GM18858 (cell line): ENCODE measurements at regions not wholly inside any gene's neighbourhood (a gene's known extent, or its start where the extent isn't known, plus 50 kb on each side); places are given as distances from the start of the nearest gene placed in this dataset.
"Not testable (repeated sequence)": the region's sequence is repeated elsewhere in the genome, so short reads cannot be mapped to it uniquely, and the experiment has no call there.

Source experiments
- ATAC-seq: cut with Tn5 transposase; IDR thresholded peaks from one replicate; pipeline ENCODE4 v1.9.1; 2021; ENCODE audit not compliant: unreplicated experiment

DNA sequence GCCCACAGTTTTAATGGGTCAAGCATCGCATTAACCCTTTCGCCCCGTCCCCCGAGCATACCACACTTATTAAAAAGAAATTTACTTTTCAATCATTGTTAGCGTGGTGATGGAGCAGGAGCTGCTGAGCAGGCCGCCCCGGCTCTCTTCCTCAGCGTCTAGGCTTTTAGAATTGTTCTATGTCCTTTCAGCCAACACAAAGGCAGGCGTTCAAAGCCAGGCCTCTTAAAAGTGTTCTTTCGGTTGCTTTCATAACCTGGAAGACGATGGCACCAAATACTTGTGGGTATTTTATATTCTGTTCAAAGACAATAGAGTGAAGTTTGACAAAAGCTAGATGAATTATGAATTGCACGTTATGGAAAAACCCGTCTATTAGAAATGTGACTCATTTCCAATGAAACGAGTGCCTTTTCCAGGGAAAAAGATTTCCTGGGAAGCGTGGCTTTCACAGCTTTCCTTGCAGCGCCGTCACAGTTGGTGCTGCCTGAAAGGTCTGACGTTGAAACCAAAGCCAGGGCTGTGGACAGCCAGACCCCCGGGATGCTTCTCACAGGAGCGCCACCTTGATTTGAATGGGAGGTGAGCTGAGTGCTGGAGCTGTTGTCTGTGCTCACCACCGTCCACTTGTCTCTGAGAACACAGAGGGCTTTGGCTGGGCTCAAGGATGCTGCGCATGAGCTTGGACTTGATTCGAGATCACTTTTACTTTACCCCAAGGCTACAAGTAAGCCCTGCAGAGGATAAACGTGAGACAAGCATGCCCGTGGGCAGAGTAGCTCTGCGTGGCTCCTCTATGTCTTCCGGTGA lies 78.8 kb downstream of the SOX1 start:
- ATAC-seq: no peak

DNA sequence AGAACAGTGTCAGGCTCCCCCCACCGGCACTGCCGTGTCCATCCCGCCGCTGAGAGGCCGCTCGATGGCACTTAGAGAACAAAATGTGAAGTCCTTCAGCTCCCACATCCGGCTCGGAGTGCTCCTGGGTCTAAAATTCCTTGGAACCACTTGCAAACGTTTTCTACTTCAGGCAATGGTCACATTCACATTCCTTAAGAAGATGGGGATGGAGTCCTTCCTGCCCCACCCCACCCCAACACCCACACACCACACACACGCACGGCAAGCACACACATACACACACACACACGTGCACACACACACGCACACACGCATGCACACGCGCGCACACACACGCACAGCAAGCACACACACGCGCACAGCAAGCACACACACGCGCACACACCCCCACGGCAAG lies 83.4 kb downstream of the SOX1 start:
- no peak for ATAC-seq

DNA sequence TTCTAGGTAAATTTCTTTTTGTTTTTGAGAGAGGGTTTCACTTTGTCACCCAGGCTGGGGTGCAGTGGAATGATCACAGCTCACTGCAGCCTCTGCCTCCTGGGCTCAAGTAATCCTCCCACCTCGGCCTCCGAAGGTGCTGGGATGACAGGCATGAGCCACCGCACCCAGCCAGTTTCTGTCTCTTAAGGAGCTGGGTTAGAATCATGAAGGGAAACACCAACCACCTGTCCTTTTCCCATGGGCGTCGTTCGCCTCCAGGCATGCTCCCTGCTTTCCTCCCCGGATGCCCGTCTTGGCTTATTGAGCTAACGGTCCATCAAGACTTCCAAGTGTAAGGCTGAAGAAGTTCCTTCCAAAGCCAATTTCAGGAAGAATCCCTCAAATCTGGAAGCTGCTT lies 85.9 kb downstream of the SOX1 start:
- no peak for ATAC-seq

DNA sequence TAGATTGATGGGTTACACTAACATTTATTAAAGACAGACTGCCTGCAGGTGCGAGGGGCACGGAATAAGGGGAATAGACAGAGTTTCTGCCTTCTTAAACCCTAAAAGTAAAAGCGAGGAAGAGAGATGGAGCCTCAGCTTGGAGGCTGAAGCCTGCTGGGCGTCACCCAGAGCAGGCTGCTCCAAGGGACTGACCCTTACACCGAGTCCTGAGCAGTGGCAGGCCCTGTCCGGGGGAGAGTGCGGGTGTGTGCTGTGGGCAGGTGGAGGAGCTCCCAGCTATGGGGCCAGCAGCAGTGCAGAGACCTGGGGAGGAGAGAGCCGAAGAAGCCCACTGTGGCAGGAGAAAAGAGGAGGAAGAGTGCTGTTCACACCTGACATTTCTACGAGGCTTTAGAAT lies 86.4 kb downstream of the SOX1 start:
- no peak for ATAC-seq

DNA sequence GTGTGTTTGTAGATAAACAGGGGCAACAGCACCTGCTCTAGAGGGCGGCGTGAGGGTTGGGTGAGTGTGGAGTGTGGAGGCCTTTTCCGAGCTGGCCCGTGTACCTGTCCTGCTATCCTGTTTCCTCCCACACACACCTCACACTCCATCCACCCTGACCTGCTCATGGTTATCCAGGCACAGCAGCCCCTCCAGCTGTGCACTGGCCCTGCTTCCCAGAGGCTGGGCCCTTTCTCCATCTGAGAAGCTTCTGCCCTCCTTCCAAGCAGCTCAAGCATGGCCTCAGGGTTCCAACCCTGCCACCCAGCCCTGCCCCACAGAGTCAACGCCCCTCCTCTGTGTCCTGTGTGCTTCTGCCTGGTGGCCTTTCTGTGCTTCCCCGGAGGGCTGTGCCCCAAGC lies 86.9 kb downstream of the SOX1 start:
- no peak for ATAC-seq

DNA sequence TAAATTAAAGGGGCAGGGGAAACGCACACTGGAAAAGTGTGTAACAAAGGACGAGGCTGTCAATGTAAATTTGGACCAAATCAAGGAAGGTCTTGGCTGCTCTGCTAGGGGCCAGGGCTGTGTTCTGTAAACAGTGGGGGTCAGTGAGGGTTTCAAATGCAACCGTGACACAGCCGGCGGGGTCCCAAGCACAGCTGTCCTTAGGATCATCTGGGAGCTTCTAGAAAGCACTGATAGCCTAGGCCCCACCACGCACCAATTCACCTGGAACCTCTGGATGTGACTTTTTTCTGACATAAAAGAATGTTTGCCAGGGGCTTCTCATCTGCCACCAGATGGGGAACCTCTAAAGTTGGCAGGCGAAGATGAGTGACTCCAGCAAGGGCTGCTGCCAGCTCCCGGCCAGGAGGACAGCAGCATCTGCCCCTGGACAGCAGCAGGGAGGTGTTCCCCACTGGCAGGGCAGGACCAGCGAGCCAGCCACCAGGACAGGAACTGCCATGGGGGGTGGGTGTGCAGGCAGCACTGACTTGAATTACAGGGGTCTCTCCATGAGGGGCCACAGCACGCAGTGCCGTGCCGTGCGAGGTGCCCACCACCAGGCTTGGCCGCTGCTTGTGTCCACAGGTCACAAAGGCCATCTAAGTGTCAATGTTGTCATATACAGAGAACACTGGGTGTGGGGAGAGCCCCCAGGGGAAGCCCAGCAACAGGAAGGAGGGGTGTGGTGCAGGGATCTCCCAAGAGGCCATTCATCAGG lies 87.5 kb downstream of the SOX1 start:
- no peak for ATAC-seq

DNA sequence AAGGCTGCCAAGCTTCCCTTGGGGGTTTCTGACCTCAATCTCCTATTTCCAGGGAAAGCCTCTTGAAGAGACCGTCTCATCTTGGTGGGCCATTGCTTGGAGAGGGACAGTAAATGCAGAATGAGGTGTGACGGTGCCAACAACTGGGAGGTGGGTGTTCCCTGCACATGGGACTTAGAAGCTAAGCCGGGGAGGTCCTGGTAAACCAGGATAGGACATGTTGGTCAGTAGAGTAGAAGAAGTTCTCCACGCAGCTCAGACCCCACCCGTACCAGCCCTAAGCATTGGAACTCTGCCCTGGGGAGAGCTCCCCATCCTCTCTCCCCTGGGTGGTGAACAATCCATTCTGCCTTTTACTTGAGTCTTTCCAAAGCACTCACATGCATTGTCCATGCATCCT lies 92.0 kb downstream of the SOX1 start:
- no peak for ATAC-seq

DNA sequence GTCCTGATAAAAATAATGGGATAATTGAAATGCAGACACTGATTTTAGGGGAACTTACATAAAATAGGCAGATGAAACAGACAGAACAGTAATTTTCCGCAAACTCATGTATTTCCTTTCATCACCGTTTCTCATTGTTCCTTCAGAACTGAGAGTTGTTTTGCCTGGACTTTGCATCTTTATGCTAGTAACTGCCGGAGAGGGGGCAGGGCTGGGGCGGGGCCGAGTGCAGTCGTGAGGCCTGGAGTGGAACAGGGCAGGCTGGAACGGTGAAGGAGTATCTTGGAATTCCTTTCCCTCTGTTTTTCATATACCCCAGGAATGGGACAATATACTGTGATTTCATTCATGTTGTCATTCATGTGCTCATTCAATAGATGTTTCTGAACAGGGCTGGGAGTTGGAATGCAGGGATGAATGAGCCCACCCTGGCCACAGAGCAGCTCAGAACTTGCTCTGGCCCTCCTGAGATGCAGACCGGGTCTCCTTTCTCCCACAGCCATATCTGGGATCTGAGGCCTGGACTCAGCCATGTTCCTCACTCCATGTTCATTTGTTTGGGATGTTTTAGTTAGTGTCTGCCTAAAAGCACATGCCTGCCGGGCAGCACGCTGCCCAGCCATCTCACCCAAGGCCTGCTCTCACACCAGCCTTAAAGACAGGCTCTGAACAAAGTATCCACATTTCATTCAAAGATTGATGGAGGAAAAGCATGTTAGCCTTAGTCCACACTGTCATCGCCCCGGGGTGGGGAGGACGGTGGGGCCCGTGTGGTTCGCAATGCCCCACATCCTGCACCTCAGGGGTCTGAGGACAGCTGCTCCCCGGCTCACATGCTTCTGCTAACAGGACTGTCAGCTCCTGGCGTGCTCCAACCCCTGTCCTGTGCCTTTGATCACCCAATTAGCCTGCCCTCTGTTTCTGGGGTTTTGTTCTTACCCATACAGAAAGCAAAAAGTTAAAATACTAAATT lies 92.9 kb downstream of the SOX1 start:
- no peak for ATAC-seq

DNA sequence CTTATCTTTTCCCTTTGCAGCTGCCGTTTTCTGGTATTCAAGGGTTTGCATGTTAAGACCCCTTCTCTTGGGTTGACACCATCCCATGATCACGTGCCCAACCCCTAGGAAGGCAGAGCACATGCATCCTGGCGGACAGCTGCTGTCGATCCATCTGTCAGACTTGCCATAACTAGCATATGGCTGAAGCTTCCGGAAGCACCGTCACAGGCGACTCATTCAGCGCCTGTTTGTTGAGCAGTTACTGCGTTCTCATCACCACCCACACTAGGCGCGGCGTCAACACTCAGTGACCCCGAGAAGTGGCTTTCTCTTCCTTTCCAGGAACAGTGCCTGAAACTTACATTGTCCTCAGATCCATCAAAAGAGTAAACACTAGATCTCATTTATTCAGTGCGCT lies 93.6 kb downstream of the SOX1 start:
- ATAC-seq: no peak

DNA sequence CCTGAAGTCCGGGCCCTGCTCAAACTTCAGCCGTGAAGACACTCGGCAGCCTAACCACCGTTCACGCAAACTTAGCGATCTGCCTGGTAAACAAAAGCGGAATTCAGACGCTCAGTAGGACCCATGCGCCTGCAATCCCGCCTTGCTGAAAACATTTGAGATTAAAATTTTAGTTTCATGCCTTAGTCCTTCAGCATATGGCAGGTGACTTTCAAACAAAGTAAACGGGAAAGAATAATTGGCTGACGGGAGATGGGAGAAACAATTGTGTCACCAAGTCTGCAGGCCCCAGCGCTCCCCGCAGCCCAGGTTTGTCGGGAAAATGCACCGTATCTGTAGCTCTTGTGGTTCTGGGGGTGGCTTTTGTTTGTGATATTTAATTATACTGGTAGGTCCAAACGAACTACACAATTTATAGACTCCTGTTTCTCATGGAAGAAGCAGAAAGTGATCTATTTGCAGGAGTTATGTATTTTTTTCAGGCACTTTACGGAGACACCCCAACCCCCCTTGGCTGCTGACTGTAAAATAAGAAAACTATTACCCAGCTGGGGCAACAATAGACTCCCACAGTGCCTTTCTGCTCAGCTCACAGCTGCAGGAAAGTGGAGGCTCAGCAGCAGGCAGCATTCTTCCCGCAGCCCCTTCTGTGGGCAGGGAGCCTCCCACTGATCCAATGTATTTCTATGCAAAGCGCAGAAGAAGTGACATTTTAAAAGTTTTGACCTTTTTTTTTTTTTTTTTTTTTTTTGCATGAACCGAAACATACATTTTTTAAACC lies 94.8 kb downstream of the SOX1 start:
- ATAC-seq: no peak

DNA sequence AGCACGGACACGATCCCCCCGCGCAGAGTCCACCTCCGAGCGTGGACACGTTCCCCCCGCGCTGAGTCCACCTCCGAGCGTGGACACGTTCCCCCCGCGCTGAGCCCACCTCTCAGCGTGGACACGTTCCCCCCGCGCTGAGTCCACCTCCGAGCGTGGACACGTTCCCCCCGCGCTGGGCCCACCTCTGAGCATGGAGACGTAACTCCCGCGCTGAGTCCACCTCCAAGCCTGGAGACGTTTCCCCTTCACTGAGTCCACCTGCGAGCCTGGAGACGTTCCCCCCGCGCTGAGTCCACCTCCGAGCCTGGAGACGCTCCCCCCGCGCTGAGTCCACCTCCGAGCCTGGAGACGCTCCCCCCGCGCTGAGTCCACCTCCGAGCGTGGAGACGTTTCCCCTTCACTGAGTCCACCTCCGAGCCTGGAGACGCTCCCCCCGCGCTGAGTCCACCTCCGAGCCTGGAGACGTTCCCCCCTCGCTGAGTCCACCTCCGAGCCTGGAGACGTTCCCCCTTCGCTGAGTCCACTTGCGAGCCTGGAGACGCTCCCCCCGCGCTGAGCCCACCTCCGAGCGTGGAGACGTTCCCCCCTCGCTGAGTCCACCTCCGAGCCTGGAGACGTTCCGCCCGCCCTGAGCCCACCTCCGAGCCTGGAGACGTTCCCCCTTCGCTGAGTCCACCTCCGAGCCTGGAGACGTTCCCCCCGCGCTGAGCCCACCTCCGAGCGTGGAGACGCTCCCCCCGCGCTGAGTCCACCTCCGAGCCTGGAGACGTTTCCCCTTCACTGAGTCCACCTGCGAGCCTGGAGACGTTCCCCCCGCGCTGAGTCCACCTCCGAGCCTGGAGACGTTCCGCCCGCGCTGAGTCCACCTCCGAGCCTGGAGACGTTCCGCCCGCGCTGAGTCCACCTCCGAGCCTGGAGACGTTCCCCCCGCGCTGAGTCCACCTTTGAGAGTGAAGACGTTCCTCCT lies 97.0 kb downstream of the SOX1 start:
- ATAC-seq: not testable (repeated sequence)

DNA sequence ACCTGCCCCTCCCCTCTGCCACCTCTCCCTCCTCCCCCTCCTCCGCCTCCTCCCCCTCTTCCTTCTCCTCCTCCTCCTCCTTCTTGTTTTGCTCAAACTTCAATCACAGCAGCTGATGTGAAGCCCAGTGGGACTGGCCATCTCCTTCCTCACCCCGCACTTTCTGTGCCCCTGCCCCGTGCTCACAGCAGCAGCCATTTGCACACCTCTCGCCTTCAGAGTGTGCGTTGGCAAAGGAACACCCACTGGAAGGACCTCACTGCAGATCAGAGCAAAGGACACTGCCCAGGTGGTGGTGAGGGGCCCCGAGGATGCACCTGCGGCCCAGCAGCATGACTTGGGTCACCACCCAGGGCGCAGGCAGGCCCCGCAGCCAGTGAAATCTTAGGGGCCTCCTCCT lies 98.8 kb downstream of the SOX1 start:
- ATAC-seq: no peak

DNA sequence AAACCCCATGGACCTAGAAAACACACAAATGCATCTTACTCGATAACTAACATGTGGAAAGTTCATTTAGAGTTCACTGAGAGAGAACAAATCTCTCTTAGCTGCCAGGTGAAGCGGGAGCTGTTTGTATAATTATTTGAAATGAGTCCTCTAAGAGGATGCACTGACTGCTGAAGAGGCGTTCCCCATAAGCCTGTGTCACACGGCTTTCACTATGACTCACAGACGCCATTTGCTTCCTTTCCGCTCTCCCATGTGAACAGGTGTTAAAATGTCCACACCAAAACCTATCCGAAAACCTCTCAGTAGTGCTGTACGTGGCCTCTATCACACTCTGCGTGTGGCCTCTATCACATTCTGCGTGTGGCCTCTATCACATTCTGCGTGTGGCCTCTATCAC lies 101.8 kb downstream of the SOX1 start:
- no peak for ATAC-seq

DNA sequence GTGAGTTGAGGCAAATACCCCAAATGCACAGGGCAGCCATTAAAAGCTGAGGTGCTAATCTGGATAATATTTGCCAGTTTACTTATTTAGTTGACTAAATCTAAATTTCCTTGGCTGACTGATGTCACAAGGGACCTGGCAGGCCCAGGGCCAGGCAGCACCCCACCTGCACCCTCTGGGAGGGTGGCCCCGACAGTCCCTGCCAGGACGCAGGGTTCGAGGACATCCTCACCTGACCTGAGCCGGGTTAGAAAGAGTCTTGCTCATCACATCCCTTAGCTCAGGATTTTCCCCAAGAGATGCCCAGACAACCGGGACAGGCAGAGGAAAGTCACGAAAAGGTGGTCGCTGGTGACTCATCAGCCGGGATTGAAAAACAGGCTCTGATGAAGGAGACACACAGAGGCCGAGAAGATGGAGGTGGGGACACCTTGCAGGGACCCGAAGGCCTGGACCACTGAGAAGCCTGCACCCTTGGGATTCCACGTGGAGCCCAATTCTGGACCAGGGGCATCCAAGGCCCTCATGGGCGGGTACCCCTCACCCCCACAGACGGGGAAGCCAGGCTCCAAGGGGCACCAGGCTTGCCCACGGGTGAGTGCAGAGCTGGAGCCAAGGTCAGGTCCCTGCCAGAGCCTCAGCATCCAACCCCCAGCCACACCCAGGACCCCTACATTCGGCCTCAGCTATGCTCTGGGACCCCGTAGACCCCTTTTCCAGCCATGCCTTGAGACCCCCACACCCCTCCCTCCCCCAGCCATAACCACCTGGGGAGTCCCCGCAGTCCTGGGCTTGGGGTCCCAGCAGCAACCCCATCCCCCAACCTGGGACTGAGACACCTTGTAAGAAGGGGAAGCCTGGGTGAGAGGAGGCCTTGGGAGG lies 103.2 kb downstream of the SOX1 start:
- no peak for ATAC-seq

DNA sequence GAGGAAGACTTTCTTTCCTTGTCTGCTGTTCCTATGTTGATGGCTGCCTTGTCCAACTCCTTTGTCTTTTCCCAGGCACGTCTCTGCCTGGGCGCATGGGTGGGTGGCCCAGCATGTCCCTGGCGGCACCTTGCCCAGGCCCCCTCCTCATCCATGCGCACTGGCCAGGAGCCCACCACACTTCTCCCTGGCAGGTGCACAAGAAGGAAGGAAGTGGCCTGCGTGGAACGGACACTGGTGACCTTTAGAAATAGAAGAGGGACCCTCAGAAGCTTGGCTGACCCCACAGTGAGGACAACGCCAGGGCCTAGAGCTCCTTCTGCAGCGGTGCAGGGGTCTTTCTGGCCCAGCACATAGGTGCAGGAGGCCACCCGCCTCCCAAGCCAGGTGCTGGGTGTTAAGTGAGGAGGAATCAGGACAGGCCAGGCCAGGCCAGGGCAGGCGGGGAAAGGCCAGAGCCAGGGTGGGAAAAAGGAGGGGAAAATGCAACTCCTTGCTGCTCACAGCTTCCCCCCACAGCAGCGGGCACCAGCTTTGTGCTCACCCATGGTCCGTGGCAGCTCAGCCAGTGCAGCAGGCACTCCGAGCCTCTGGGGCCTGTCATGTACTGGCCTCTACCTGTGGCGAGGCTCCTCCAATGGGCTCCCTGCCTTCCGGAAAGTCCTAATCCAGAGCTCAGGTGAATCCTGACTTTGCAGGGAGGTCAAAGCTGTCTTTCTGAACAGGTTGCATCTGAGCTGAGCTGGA lies 104.0 kb downstream of the SOX1 start:
- no peak for ATAC-seq

DNA sequence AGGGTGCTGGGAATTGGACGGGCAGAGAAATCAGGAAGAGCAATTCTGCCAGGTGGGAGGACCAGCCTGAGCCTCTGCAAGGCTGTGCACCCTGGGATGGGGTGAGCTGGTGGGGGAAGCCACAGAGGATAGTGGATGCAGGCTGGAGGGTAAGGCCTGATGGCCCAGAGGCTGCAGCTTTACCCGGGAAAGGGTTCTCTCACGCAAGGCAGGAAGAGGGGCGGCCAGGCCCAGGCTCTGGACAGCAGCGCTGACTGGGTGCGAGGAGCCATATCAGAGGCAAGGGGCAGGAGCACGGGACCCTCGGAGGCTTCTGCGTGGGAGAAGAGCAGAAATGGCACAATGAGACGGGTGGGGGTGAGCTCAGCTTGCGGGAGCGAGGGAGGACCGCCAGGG lies 104.6 kb downstream of the SOX1 start:
- ATAC-seq: no peak

DNA sequence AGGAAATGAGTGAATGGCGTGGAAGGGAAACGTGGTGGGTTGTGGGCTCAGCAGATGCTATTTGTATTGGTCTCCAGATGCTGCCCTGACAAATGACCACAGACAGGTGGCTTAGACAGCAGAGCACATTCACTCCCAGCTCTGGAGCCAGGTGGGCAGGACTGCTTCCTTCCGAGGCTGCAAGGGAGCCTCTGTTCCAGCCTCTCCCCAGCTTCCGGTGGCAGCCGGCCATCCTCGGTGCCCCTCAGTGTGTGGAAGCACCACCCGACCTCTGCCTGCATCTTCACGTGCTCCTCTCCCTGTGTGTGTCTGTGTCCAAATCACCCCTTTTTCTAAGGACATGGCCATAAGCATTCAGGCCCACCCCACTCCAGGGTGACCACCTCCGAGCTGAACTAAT lies 105.1 kb downstream of the SOX1 start:
- no peak for ATAC-seq
